ENCODE measurements at regions not wholly inside any gene's neighbourhood (a gene's known extent, or its start where the extent isn't known, plus 50 kb on each side); places are given as distances from the start of the nearest gene placed in this dataset.
A peak's percentile ranks its signal among the peaks of the same experiment; 100 is the strongest.
"Not testable (repeated sequence)": the region's sequence is repeated elsewhere in the genome, so short reads cannot be mapped to it uniquely, and the experiment has no call there.

GRCh38 chr4:66929748-66930147 is 615.6 kb downstream of the CENPC start:
- no peak for DNase-seq (ENCODE audit: low read depth, low spot score)

GRCh38 chr4:66928881-66929280 is 616.4 kb downstream of the CENPC start:
- DNase-seq (ENCODE audit: low read depth, low spot score), result not testable (repeated sequence)

GRCh38 chr4:66927937-66928336 is 617.4 kb downstream of the CENPC start:
- no peak for DNase-seq (ENCODE audit: low read depth, low spot score)

- DNase-seq (ENCODE audit: low read depth, low spot score), result no peak
These were observed 618.6 kb downstream of the CENPC start for GRCh38 chr4:66926687-66927086.

- DNase-seq (ENCODE audit: low read depth, low spot score), result no peak
These were observed 622.0 kb downstream of the CENPC start for GRCh38 chr4:66923081-66923865.

- no peak for DNase-seq (ENCODE audit: low read depth, low spot score)
These were observed 623.9 kb downstream of the CENPC start for GRCh38 chr4:66921433-66921832.

- no peak for DNase-seq (ENCODE audit: low read depth, low spot score)
These were observed 624.8 kb downstream of the CENPC start for GRCh38 chr4:66920514-66920913.

GRCh38 chr4:66911880-66912279 is 633.4 kb downstream of the CENPC start:
- no peak for DNase-seq (ENCODE audit: low read depth, low spot score)

GRCh38 chr4:66906314-66906713 is 639.0 kb downstream of the CENPC start:
- DNase-seq (ENCODE audit: low read depth, low spot score), result no peak

- no peak for DNase-seq (ENCODE audit: low read depth, low spot score)
These were observed 645.8 kb downstream of the CENPC start for GRCh38 chr4:66899422-66900065.

GRCh38 chr4:66893807-66894206 is 651.5 kb downstream of the CENPC start:
- DNase-seq (ENCODE audit: low read depth, low spot score), result no peak

GRCh38 chr4:66887061-66887460 is 658.2 kb downstream of the CENPC start:
- DNase-seq (ENCODE audit: low read depth, low spot score), result no peak

GRCh38 chr4:66885501-66886165 is 659.7 kb downstream of the CENPC start:
- no peak for DNase-seq (ENCODE audit: low read depth, low spot score)

GRCh38 chr4:66876946-66877345 is 668.4 kb downstream of the CENPC start:
- peak; percentile 2 for DNase-seq (ENCODE audit: low read depth, low spot score)

- DNase-seq (ENCODE audit: low read depth, low spot score), result no peak
These were observed 672.6 kb downstream of the CENPC start for GRCh38 chr4:66872661-66873060.

- DNase-seq (ENCODE audit: low read depth, low spot score), result no peak
These were observed 681.8 kb downstream of the CENPC start for GRCh38 chr4:66863481-66863880.

- DNase-seq (ENCODE audit: low read depth, low spot score), result no peak
These were observed 689.3 kb downstream of the CENPC start for GRCh38 chr4:66855956-66856355.

GRCh38 chr4:66853845-66854244 is 691.5 kb downstream of the CENPC start:
- DNase-seq (ENCODE audit: low read depth, low spot score), result no peak

- no peak for DNase-seq (ENCODE audit: low read depth, low spot score)
These were observed 692.5 kb downstream of the CENPC start for GRCh38 chr4:66852843-66853242.

- no peak for DNase-seq (ENCODE audit: low read depth, low spot score)
These were observed 695.7 kb downstream of the CENPC start for GRCh38 chr4:66849596-66849995.

- no peak for DNase-seq (ENCODE audit: low read depth, low spot score)
These were observed 702.6 kb downstream of the CENPC start for GRCh38 chr4:66842724-66843088.

GRCh38 chr4:66842026-66842723 is 703.1 kb downstream of the CENPC start:
- no peak for DNase-seq (ENCODE audit: low read depth, low spot score)
